Medulla oblongata (tissue), 1 donor: ENCODE measurements at regions not wholly inside any gene's neighbourhood (a gene's known extent, or its start where the extent isn't known, plus 50 kb on each side); places are given as distances from the start of the nearest gene placed in this dataset.

Experiments used
- DNase-seq: peaks from one replicate; pipeline ENCODE4 v3.0.0-alpha.2; 2015; ENCODE audit errors: extremely low spot score

GRCh38 chr5:148708854-148709253, 54.5 kb upstream of the HTR4 start:
- no peak for DNase-seq

- DNase-seq: no peak
These were observed 57.6 kb upstream of the HTR4 start for GRCh38 chr5:148711961-148712360.

DNA sequence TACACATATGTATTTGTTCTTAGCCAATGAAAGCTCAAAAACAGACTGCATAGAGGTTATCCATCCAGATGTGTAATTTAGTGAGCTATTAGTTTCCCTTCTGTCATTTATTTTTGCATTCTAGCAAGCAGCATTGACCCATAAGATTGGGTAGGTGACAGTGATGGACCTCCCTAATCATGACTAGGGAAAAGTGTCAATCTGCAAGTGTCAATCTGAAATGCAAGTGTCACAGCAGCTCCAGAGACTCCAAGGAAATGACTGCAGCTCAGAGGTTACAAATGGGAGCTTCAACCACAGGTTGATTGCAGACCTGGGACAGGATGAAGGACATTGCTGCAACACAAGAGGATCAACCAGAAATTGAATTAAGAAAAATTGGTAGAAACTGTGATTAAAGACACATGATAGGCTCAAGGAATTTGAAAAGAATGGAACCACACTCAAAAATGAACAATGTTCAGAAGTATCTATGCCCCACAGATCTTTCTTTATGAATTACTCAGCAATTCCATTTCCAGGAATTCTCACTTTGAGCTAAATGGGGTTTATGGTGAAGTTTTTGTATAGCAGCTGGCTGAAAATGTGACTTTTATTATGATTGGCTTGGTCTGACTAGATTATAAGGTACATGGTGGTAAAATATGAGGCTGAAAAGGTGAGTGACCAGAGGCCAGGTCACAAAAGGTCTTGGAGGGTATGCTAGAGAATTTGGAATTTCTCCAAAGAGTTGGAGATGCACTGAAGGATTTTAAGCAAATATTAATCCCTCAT, 59.6 kb upstream of the HTR4 start:
- DNase-seq: no peak

DNA sequence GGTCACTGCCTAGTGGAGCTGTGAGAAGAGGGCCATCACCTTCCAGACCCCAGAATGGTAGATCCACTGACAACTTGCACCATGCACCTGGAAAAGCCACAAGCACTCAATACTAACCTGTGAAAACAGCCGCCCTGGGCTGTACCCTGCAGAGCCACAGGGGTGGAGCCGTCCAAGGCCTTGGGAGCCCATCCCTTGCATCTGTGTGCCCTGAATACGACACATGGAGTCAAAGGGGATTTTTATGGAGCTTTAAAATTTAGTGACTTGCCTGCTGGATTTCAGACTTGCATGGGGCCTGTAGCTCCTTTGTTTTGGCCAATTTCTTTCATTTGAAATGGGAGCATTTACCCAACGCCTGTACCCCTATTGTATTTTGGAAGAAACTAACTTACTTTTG, 62.4 kb upstream of the HTR4 start:
- no peak for DNase-seq

- no peak for DNase-seq
These were observed 63.3 kb upstream of the HTR4 start for GRCh38 chr5:148717668-148718067.

DNA sequence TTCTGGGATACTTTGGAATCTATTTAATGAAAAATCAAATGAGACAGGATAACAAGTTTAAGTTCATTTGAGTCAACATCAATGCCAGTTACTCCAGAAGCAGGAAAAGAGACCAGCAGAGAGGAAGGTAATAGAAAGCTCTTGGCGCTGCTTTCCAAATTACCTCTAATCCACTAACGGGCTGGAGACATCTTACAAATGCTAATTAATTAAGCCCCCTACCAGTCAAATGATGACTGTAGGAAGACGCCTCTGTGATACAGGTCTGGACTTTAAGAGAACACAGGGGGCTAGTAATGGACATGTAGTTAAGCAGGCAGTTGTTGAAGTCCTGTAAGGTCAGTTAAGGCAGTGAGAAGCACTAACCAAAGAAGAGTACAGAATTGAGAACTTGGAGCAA, 65.3 kb upstream of the HTR4 start:
- no peak for DNase-seq

- no peak for DNase-seq
These were observed 65.9 kb upstream of the HTR4 start for GRCh38 chr5:148720257-148720656.

DNA sequence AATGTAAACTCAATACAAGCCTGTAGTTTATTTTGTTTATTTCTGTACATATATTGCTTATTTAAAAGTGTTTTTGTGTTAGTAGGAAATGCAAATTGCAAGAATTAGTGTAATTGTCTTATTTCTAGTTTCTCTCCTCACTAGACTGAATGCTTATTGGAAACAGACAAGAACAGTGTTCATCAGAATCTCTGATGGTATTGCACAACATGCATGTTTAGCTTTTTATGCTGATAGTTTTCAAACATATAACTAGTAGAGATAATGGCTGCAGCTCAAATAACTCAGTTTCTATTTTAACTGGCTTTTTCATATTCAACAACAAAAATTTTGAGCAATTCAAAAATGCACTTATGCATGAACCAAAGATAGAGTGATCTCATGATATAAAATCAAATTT, 68.8 kb upstream of the HTR4 start:
- DNase-seq: no peak

GRCh38 chr5:148725675-148726074, 71.3 kb upstream of the HTR4 start:
- no peak for DNase-seq

DNA sequence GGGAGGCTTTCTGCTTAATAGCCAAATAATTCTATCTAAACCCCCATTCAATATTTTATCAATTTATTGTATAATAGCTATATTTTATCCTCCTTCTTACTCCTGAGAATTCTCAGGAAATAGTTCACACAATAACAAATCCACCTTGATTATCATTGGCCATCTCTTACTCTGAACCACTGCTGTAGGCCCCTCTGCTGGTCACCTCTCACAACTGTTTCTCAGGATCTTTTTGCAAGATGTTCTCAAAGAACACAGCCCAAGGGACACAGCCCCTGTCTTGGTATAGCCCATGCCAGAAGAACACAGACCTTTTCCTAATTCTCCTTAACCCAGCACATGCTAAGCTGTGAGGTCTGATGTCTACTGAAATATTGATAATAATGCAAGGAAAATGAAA, 74.9 kb upstream of the HTR4 start:
- DNase-seq: no peak

DNA sequence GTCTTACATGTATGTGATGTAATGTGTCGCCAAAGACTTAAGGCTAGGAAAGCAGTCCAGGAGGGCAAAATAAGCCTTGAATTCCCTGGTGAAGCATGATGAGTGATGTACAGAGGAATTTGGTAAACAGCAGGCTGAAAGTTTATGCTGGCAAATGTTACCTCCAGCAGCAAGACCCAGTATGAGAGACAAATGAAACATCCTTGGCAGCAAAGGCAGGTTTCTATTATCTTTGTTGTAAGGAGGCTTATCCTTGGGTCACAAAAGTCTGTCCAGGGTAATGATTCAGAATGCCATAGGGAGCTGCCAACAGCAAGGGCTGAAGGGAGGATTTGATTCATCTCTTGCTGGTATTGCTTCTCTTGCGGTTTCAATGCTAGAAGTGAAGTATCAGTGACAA, 75.9 kb upstream of the HTR4 start:
- no peak for DNase-seq

GRCh38 chr5:148730942-148731898, 76.9 kb upstream of the HTR4 start:
- peak; percentile 95 for DNase-seq

GRCh38 chr5:148732692-148733091, 78.4 kb upstream of the HTR4 start:
- no peak for DNase-seq

DNA sequence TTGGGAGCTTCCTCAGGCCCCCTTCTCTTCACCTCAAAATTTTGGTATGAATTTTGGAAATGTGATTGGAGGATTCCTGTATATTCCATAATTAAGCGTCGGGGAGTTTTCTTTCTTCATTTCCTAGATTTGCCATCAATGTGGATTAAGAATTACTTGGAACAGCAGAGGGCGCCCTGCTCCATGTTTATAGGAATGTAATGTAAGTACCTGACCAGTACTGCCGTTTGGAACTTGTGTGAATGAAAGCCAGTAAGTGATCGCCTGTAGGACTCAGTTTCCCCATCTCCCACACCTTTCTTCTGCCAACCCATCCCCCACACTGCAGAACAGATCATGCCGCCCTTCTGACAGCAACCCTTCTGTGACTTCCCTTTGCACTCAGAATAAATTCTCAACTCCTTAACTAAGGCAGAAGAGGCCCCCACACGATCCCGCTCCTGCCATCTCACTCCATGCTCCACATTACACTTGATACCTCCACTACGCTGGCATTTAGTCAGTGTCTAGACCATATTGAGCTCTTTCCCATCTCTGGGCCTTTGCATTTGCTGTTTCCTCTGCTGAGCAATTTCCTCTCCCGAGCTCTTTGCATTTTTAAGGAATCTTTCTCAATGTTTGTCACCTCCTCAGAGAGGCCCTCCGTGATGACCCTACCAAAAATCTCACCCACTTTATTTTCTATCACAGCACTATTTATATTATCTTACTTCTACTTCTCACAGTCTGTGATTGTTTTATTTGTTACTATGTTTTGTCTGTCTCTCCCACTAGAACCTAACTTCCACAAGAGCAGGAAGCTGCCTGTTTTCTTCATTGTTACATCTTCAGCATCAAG, 79.5 kb upstream of the HTR4 start:
- DNase-seq: peak; percentile 94

- DNase-seq: no peak
These were observed 80.2 kb upstream of the HTR4 start for GRCh38 chr5:148734518-148734917.

- no peak for DNase-seq
These were observed 81.0 kb upstream of the HTR4 start for GRCh38 chr5:148735301-148735835.

DNA sequence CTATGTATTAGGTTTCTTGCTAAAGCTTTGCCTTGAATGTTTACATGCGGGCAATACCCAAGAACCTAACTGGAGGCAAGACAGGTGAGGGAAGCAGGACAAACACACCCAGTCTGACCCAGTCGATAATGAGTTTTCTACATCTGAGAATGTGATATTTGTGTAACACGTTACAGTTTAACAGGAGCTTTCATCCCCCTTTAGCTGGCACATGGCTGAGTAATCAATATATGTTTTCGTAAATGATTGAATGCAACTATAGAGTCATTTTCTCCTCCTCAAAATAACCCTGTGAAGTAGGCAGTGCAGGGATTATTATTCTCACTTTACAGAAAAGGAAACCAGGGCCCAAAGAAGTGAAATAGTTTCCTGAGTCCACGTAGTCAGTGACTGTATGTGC, 84.7 kb upstream of the HTR4 start:
- DNase-seq: no peak

- DNase-seq: no peak
These were observed 85.2 kb upstream of the HTR4 start for GRCh38 chr5:148739524-148739923.

DNA sequence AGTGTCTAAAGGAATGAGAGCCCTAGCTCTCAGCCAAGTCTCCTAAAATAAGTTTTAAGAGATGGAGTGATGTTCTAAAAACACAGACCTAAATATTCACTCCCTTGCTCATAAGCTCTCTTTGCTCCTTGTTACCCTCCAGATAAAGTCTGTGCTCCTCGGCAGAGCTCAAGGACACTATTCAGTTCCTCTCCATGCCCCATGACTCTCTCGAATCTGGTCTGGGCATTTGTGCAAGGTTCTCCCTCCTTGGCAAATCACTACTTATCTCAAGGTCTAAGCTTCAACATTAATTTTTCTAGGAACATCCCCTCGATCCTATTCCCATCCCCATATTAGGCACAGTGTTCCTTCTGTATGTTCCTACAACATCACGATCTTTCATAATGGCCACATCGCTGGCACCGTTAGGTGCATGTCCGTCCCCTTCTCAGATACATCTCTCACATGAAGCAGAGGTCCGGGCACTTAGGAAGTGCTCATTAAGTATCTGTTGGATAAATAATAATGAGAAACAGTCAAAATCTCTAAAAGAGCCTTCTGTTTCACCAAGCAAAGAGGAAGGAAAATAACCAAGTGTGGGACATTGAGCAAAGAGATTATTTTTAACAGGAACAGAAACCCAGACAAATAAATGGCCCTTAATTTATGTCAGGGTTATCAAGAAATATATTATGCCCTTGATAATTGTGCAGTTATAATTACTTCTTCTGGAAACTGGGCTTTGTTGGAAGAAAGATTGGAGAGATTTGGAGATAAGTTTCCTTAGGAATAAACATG, 85.9 kb upstream of the HTR4 start:
- DNase-seq: peak; percentile 34

- DNase-seq: peak; percentile 76
These were observed 85.3 kb upstream of the ADRB2 start for GRCh38 chr5:148740966-148741742.
